Activated B cell treated with CpG ODN at 0.5 μM for 24 hours (primary cell): ENCODE measurements at regions not wholly inside any gene's neighbourhood (a gene's known extent, or its start where the extent isn't known, plus 50 kb on each side); places are given as distances from the start of the nearest gene placed in this dataset.

Experiments
- ATAC-seq: fragments of 200-7000 bp; cut with Tn5 transposase; one replicate; pipeline ENCODE4 v1.10.0; 2021; ENCODE audit warnings: low read depth, mild to moderate bottlenecking, moderate library complexity
- CTCF ChIA-PET: fragments of 350-600 bp; sonication (Branson Sonifier 250); formaldehyde crosslinking; loops from one replicate; lab custom pipeline; 2021; ENCODE audit warnings: antibody characterized with exemption; lab: Charles Lee
- POLR2A ChIA-PET: fragments of 350-600 bp; sonication (Branson Sonifier 250); formaldehyde crosslinking; loops from one replicate; lab custom pipeline; 2021; ENCODE audit warnings: antibody characterized with exemption; lab: Charles Lee
- DNase-seq: peaks from one replicate; pipeline ENCODE4 v3.0.0; 2022
- H3K27ac Mint-ChIP-seq: one replicate; pipeline ENCODE4 v1.8.0; 2020; ENCODE audit warnings: mixed read lengths
- H3K27me3 Mint-ChIP-seq: one replicate; pipeline ENCODE4 v1.8.0; 2021; ENCODE audit warnings: mixed read lengths
- H3K36me3 Mint-ChIP-seq: one replicate; pipeline ENCODE4 v1.8.0; 2021; ENCODE audit warnings: low read depth, mixed read lengths
- H3K4me1 Mint-ChIP-seq: one replicate; pipeline ENCODE4 v1.8.0; 2021; ENCODE audit warnings: mixed read lengths
- H3K4me3 Mint-ChIP-seq: one replicate; pipeline ENCODE4 v1.8.0; 2020; ENCODE audit warnings: mild to moderate bottlenecking, mixed read lengths
- H3K9me3 Mint-ChIP-seq: one replicate; pipeline ENCODE4 v1.8.0; 2020; ENCODE audit warnings: mixed read lengths
- CTCF ChIP-seq: fragments of 200-600 bp; IDR thresholded peaks from one replicate; pipeline ENCODE4 v1.8.0; 2022; ENCODE audit warnings: antibody characterized with exemption, mild to moderate bottlenecking
- intact Hi-C: fragments of 100-400 bp; cut with micrococcal nuclease; formaldehyde crosslinking; loops from one replicate; pipeline ENCODE4 v1.15.1; 2024

- TF ChIP-seq CTCF, result no peak
- Mint-ChIP-seq H3K4me3 (no peak overlapping the region), H3K27me3 (peaks cover 4% of the 10 kb centered on the region), H3K4me1 (no peaks in the 10 kb centered on the region), H3K9me3 (peaks cover 7% of the 10 kb centered on the region), H3K27ac (peak overlapping the region; percentile 2), H3K36me3 (no peaks in the 10 kb centered on the region)
- ChIA-PET POLR2A (no interaction called here), CTCF (no interaction called here)
- DNase-seq (no peak), ATAC-seq (no peak)
- intact Hi-C loops, result no loop called here
Observed at GRCh38 chr11:69425444-69425843, 56.0 kb upstream of the LINC01488 start.

- Mint-ChIP-seq H3K4me3 (no peak overlapping the region), H3K4me1 (no peaks in the 10 kb centered on the region), H3K27ac (no peak overlapping the region), H3K27me3 (peaks cover 4% of the 10 kb centered on the region), H3K9me3 (peaks cover 7% of the 10 kb centered on the region), H3K36me3 (no peaks in the 10 kb centered on the region)
- CTCF ChIA-PET, result no interaction called here
- POLR2A ChIA-PET, result no interaction called here
- ATAC-seq (no peak), DNase-seq (no peak)
- no peak for TF ChIP-seq CTCF
- intact Hi-C loops, result no loop called here
Observed at GRCh38 chr11:69425895-69426544, 55.4 kb upstream of the LINC01488 start.

GRCh38 chr11:69427337-69427736 is 54.1 kb upstream of the LINC01488 start:
- ATAC-seq (no peak), DNase-seq (no peak)
- no peaks in the 10 kb centered on the region for H3K36me3 Mint-ChIP-seq
- no peak for TF ChIP-seq CTCF
- CTCF ChIA-PET, result no interaction called here
- POLR2A ChIA-PET, result no interaction called here
- peaks cover 4% of the 10 kb centered on the region for H3K27me3 Mint-ChIP-seq
- no peak overlapping the region for H3K27ac Mint-ChIP-seq
- intact Hi-C loops, result no loop called here
- no peak overlapping the region for H3K4me3 Mint-ChIP-seq
- peaks cover 7% of the 10 kb centered on the region for H3K9me3 Mint-ChIP-seq
- H3K4me1 Mint-ChIP-seq, result no peaks in the 10 kb centered on the region

- ChIA-PET POLR2A (no interaction called here), CTCF (no interaction called here)
- H3K9me3 Mint-ChIP-seq, result peaks cover 7% of the 10 kb centered on the region
- no peak for DNase-seq
- intact Hi-C loops, result no loop called here
- H3K36me3 Mint-ChIP-seq, result no peaks in the 10 kb centered on the region
- H3K4me1 Mint-ChIP-seq, result no peaks in the 10 kb centered on the region
- no peak for ATAC-seq
- no peak overlapping the region for H3K27ac Mint-ChIP-seq
- TF ChIP-seq CTCF, result no peak
- H3K27me3 Mint-ChIP-seq, result peaks cover 2% of the 10 kb centered on the region
- H3K4me3 Mint-ChIP-seq, result no peak overlapping the region
Observed at GRCh38 chr11:69427906-69428880, 53.3 kb upstream of the LINC01488 start.
